KMS-11 (cell line): ENCODE measurements at regions not wholly inside any gene's neighbourhood (a gene's known extent, or its start where the extent isn't known, plus 50 kb on each side); places are given as distances from the start of the nearest gene placed in this dataset.

ENCODE experiments used
- H2AFZ ChIP-seq: fragments of 200-600 bp; sonication (generic); 2 replicates; pipeline ENCODE4 v1.6.1; 2016; ENCODE audit warnings: antibody characterized with exemption, mixed run types, low read depth
- H3K27ac ChIP-seq: fragments of 200-600 bp; sonication (generic); 2 replicates; pipeline ENCODE4 v1.6.1; 2016; ENCODE audit warnings: mild to moderate bottlenecking, mixed run types
- H3K27me3 ChIP-seq: fragments of 200-600 bp; sonication (generic); 2 replicates; pipeline ENCODE4 v1.6.1; 2017; ENCODE audit warnings: mild to moderate bottlenecking, low read depth, mixed run types, moderate library complexity; ENCODE audit not compliant: insufficient read depth
- H3K36me3 ChIP-seq: fragments of 200-600 bp; sonication (generic); 2 replicates; pipeline ENCODE4 v1.6.1; 2017; ENCODE audit warnings: mild to moderate bottlenecking, mixed run types; ENCODE audit not compliant: insufficient read depth
- H3K4me1 ChIP-seq: fragments of 200-600 bp; sonication (generic); 2 replicates; pipeline ENCODE4 v1.6.1; 2016; ENCODE audit warnings: mild to moderate bottlenecking, low read depth, mixed run types; ENCODE audit not compliant: poor library complexity, severe bottlenecking
- H3K4me2 ChIP-seq: fragments of 200-600 bp; sonication (generic); 2 replicates; pipeline ENCODE4 v1.7.0; 2016; ENCODE audit warnings: mild to moderate bottlenecking, mixed run types
- H3K4me3 ChIP-seq: fragments of 200-600 bp; sonication (generic); IDR thresholded peaks from 2 replicates; pipeline ENCODE4 v1.6.1; 2017; ENCODE audit warnings: low read depth, low read length, mixed read lengths; ENCODE audit not compliant: insufficient read depth
- H3K79me2 ChIP-seq: fragments of 200-600 bp; sonication (generic); 2 replicates; pipeline ENCODE4 v1.6.1; 2016; ENCODE audit warnings: low read depth, mixed run types; ENCODE audit not compliant: insufficient read depth
- H3K9ac ChIP-seq: fragments of 200-600 bp; sonication (generic); 2 replicates; pipeline ENCODE4 v1.6.1; 2016; ENCODE audit warnings: mild to moderate bottlenecking, mixed run types
- H4K20me1 ChIP-seq: fragments of 200-600 bp; sonication (generic); 2 replicates; pipeline ENCODE4 v1.6.1; 2016; ENCODE audit warnings: mild to moderate bottlenecking, mixed run types; ENCODE audit not compliant: insufficient read depth
- CTCF ChIP-seq: fragments of 200-600 bp; sonication (generic); conservative IDR thresholded peaks from 2 replicates; pipeline ENCODE4 v1.6.1; 2017; ENCODE audit warnings: low read depth, mild to moderate bottlenecking, antibody characterized with exemption, low read length, moderate library complexity, mixed read lengths

GRCh38 chr12:67534046-67534445 lies 114.5 kb upstream of the DYRK2 start:
- no peak for TF ChIP-seq CTCF
- H3K79me2 ChIP-seq, result no peaks in the 10 kb centered on the region
- H3K4me2 ChIP-seq, result no peak overlapping the region
- H3K36me3 ChIP-seq, result no peaks in the 10 kb centered on the region
- no peaks in the 10 kb centered on the region for H3K4me1 ChIP-seq
- peaks cover 6% of the 10 kb centered on the region; the same call in 1 of the 2 replicates for H3K27me3 ChIP-seq
- no peak overlapping the region for H3K27ac ChIP-seq
- H2AFZ ChIP-seq, result no peak overlapping the region
- H3K4me3 ChIP-seq, result no peak overlapping the region
- no peaks in the 10 kb centered on the region for H4K20me1 ChIP-seq
- H3K9ac ChIP-seq, result no peak overlapping the region

GRCh38 chr12:67534681-67535080 lies 113.9 kb upstream of the DYRK2 start:
- no peak for TF ChIP-seq CTCF
- Histone ChIP-seq H3K4me1 (no peaks in the 10 kb centered on the region), H3K4me2 (no peak overlapping the region), H3K79me2 (no peaks in the 10 kb centered on the region), H3K27ac (no peak overlapping the region), H3K4me3 (no peak overlapping the region), H3K36me3 (no peaks in the 10 kb centered on the region), H3K9ac (no peak overlapping the region), H2AFZ (no peak overlapping the region), H4K20me1 (no peaks in the 10 kb centered on the region), H3K27me3 (peaks cover 13% of the 10 kb centered on the region; the same call in 1 of the 2 replicates)

GRCh38 chr12:67535176-67535575 lies 113.4 kb upstream of the DYRK2 start:
- Histone ChIP-seq H3K4me2 (no peak overlapping the region), H3K4me3 (no peak overlapping the region)
- TF ChIP-seq CTCF, result no peak

GRCh38 chr12:67535971-67536370 lies 112.6 kb upstream of the DYRK2 start:
- Histone ChIP-seq H3K27ac (no peak overlapping the region), H2AFZ (no peak overlapping the region), H3K4me2 (no peak overlapping the region), H4K20me1 (no peaks in the 10 kb centered on the region), H3K4me1 (peaks cover 6% of the 10 kb centered on the region), H3K9ac (no peak overlapping the region), H3K4me3 (no peak overlapping the region), H3K79me2 (no peaks in the 10 kb centered on the region), H3K27me3 (peaks cover 22% of the 10 kb centered on the region), H3K36me3 (no peaks in the 10 kb centered on the region)
- TF ChIP-seq CTCF, result no peak

More at GRCh38 chr12:67535176-67535575, 113.4 kb upstream of the DYRK2 start:
- Histone ChIP-seq H3K27ac (no peak overlapping the region), H4K20me1 (no peaks in the 10 kb centered on the region), H3K79me2 (no peaks in the 10 kb centered on the region), H2AFZ (no peak overlapping the region), H3K4me1 (no peaks in the 10 kb centered on the region), H3K9ac (no peak overlapping the region), H3K27me3 (peaks cover 18% of the 10 kb centered on the region), H3K36me3 (no peaks in the 10 kb centered on the region)
